NCI-H1048 (cell line): ENCODE measurements at regions not wholly inside any gene's neighbourhood (a gene's known extent, or its start where the extent isn't known, plus 50 kb on each side); places are given as distances from the start of the nearest gene placed in this dataset.

Experiments used
- DNase-seq: peaks from one replicate; lab custom pipeline; 2025; lab: John Stamatoyannopoulos, UW

- no peak for DNase-seq
Measured at GRCh38 chr13:97630725-97631124, 196.8 kb downstream of the RAP2A start.

GRCh38 chr13:97631158-97631557 lies 197.2 kb downstream of the RAP2A start:
- no peak for DNase-seq

GRCh38 chr13:97639236-97639635 lies 205.3 kb downstream of the RAP2A start:
- no peak for DNase-seq

- DNase-seq: no peak
Measured at GRCh38 chr13:97640268-97640667, 206.3 kb downstream of the RAP2A start.

GRCh38 chr13:97648171-97648880 lies 214.4 kb downstream of the RAP2A start:
- no peak for DNase-seq

- no peak for DNase-seq
Measured at GRCh38 chr13:97648881-97649224, 214.9 kb downstream of the RAP2A start.

- no peak for DNase-seq
Measured at GRCh38 chr13:97653443-97654140, 219.6 kb downstream of the RAP2A start.

GRCh38 chr13:97654236-97654635 lies 220.3 kb downstream of the RAP2A start:
- DNase-seq: no peak

GRCh38 chr13:97658556-97658955 lies 224.6 kb downstream of the RAP2A start:
- DNase-seq: no peak

GRCh38 chr13:97659602-97660001 lies 225.6 kb downstream of the RAP2A start:
- DNase-seq: no peak

GRCh38 chr13:97660594-97661260 lies 226.8 kb downstream of the RAP2A start:
- no peak for DNase-seq

- DNase-seq: no peak
Measured at GRCh38 chr13:97686594-97686993, 252.6 kb downstream of the RAP2A start.

- DNase-seq: no peak
Measured at GRCh38 chr13:97692628-97693027, 258.7 kb downstream of the RAP2A start.

- no peak for DNase-seq
Measured at GRCh38 chr13:97695684-97696083, 257.8 kb upstream of the IPO5 start.

- no peak for DNase-seq
Measured at GRCh38 chr13:97696921-97697320, 256.6 kb upstream of the IPO5 start.

- no peak for DNase-seq
Measured at GRCh38 chr13:97700306-97700848, 253.1 kb upstream of the IPO5 start.

GRCh38 chr13:97702614-97703013 lies 250.9 kb upstream of the IPO5 start:
- DNase-seq: no peak

GRCh38 chr13:97710797-97711196 lies 242.7 kb upstream of the IPO5 start:
- no peak for DNase-seq

- no peak for DNase-seq
Measured at GRCh38 chr13:97712770-97713169, 240.7 kb upstream of the IPO5 start.

GRCh38 chr13:97715763-97716162 lies 237.7 kb upstream of the IPO5 start:
- no peak for DNase-seq

- DNase-seq: no peak
Measured at GRCh38 chr13:97716746-97717145, 236.7 kb upstream of the IPO5 start.

GRCh38 chr13:97719736-97720135 lies 233.7 kb upstream of the IPO5 start:
- DNase-seq: no peak

GRCh38 chr13:97720896-97721295 lies 232.6 kb upstream of the IPO5 start:
- no peak for DNase-seq
